Neural cell (in vitro differentiated cells): ENCODE measurements at regions not wholly inside any gene's neighbourhood (a gene's known extent, or its start where the extent isn't known, plus 50 kb on each side); places are given as distances from the start of the nearest gene placed in this dataset.

Source experiments
- CTCF ChIP-seq: fragments of 450-650 bp; IDR thresholded peaks from 2 replicates; pipeline ENCODE4 v1.5.1; 2014; ENCODE audit warnings: antibody characterized with exemption, mild to moderate bottlenecking, moderate library complexity; ENCODE audit not compliant: poor library complexity, severe bottlenecking
- EP300 ChIP-seq: fragments of 450-650 bp; conservative IDR thresholded peaks from 2 replicates; pipeline ENCODE4 v1.6.1; 2014; ENCODE audit warnings: antibody characterized with exemption, mild to moderate bottlenecking, moderate library complexity; ENCODE audit not compliant: poor library complexity, severe bottlenecking
- MXI1 ChIP-seq: fragments of 450-650 bp; conservative IDR thresholded peaks from 2 replicates; pipeline ENCODE4 v1.6.1; 2014; ENCODE audit warnings: antibody characterized with exemption, mild to moderate bottlenecking; ENCODE audit not compliant: poor library complexity, severe bottlenecking
- POLR2AphosphoS5 ChIP-seq: IDR thresholded peaks from 2 replicates; pipeline ENCODE4 v1.6.1; 2012
- REST ChIP-seq: IDR thresholded peaks from 2 replicates; pipeline ENCODE4 v1.6.1; 2012; ENCODE audit warnings: borderline replicate concordance
- SMC3 ChIP-seq: fragments of 450-650 bp; conservative IDR thresholded peaks from 2 replicates; pipeline ENCODE4 v1.6.1; 2014; ENCODE audit warnings: antibody characterized with exemption, mild to moderate bottlenecking, moderate library complexity; ENCODE audit not compliant: poor library complexity

- TF ChIP-seq CTCF (no peak), MXI1 (no peak), EP300 (no peak), SMC3 (no peak), POLR2AphosphoS5 (no peak), REST (no peak)
Measured at GRCh38 chr14:44418856-44419255, 88.2 kb downstream of the FSCB start.
